Gastroesophageal sphincter (tissue), 4 donors: ENCODE measurements at regions not wholly inside any gene's neighbourhood (a gene's known extent, or its start where the extent isn't known, plus 50 kb on each side); places are given as distances from the start of the nearest gene placed in this dataset.

Experiments used
- ATAC-seq: fragments of 150-250 bp; one replicate; pipeline ENCODE4 v1.9.1; 2016; ENCODE audit warnings: mild to moderate bottlenecking, moderate library complexity
- H3K27ac ChIP-seq, 4 donors: fragments of 200-600 bp; sonication (generic) in 3 of 4; 1 replicate in 3 of 4; 2 replicates in 1 of 4; pipeline ENCODE4 v1.5.1; 2016 to 2019
- H3K27me3 ChIP-seq: fragments of 200-600 bp; sonication (generic); one replicate; pipeline ENCODE4 v1.5.1; 2019
- H3K36me3 ChIP-seq, 2 donors: fragments of 200-600 bp; sonication (generic); one replicate each; pipeline ENCODE4 v1.5.1; 2019; ENCODE audit warnings: control low read depth in 1 of 2
- H3K4me1 ChIP-seq, 3 donors: fragments of 200-600 bp; sonication (generic); 1 replicate in 2 of 3; 2 replicates in 1 of 3; pipeline ENCODE4 v1.5.1; 2016 to 2019; ENCODE audit warnings: control low read depth in 2 of 3
- H3K4me3 ChIP-seq, 2 donors: fragments of 200-600 bp; sonication (generic); one replicate each; pipeline ENCODE4 v1.5.1; 2019; ENCODE audit warnings: mild to moderate bottlenecking in 1 of 2, moderate library complexity in 1 of 2
- H3K9me3 ChIP-seq, 3 donors: fragments of 200-600 bp; sonication (generic); one replicate each; pipeline ENCODE4 v1.5.1; 2017 to 2019; ENCODE audit warnings: control low read depth in 2 of 3
- CTCF ChIP-seq, 4 experiments: fragments of 200-600 bp in 2 of 4; fragments of 450-650 bp in 2 of 4; sonication (generic) in 1 of 4; IDR thresholded peaks; one replicate each; pipeline ENCODE4 v1.5.1; 2017 to 2019; ENCODE audit warnings: antibody characterized with exemption in 4 of 4, mild to moderate bottlenecking in 2 of 4, moderate library complexity in 2 of 4
- EP300 ChIP-seq: sonication (generic); formaldehyde crosslinking; IDR thresholded peaks from one replicate; pipeline ENCODE4 v1.6.1; 2017; ENCODE audit warnings: antibody characterized with exemption, mild to moderate bottlenecking
- POLR2A ChIP-seq, 2 donors: fragments of 450-650 bp; IDR thresholded peaks; one replicate each; pipeline ENCODE4 v1.6.1; 2017; ENCODE audit warnings: antibody characterized with exemption in 2 of 2, mild to moderate bottlenecking in 2 of 2, moderate library complexity in 1 of 2
- POLR2AphosphoS5 ChIP-seq: sonication (generic); formaldehyde crosslinking; IDR thresholded peaks from one replicate; pipeline ENCODE4 v1.6.1; 2017; ENCODE audit warnings: antibody characterized with exemption
- WGBS, 2 donors: methylation state at CpG; one replicate each; pipeline ENCODE4 v1.1.5; 2018; ENCODE audit warnings: low coverage in 1 of 2; 5-methylcytosine and 5-hydroxymethylcytosine counted together

GRCh38 chr2:215737477-215737876 is 275.9 kb downstream of the MREG start:
- H3K9me3 ChIP-seq, result no peaks in the 10 kb centered on the region
- H3K27ac ChIP-seq, result no peak overlapping the region
- no peaks in the 10 kb centered on the region for H3K36me3 ChIP-seq
- no peak overlapping the region for H3K4me3 ChIP-seq
- no peaks in the 10 kb centered on the region for H3K4me1 ChIP-seq
- TF ChIP-seq CTCF (IDR thresholded peaks at IDR 0.05) (no peak), POLR2A (IDR thresholded peaks at IDR 0.05) (no peak), POLR2AphosphoS5 (no peak), EP300 (no peak)
- no peak for ATAC-seq
- no peaks in the 10 kb centered on the region for H3K27me3 ChIP-seq
- WGBS, 2 donors, result 44 to 64% methylated on average over 3 of the region's 3 CpGs

GRCh38 chr2:215736653-215737290 is 276.6 kb downstream of the MREG start:
- peak; percentile 43 for ATAC-seq
- 76 to 79% methylated on average over 4 of the region's 4 CpGs for WGBS, 2 donors
- Histone ChIP-seq H3K4me1 (no peaks in the 10 kb centered on the region), H3K9me3 (no peaks in the 10 kb centered on the region), H3K27ac (no peak overlapping the region), H3K27me3 (no peaks in the 10 kb centered on the region), H3K36me3 (no peaks in the 10 kb centered on the region), H3K4me3 (no peak overlapping the region)
- TF ChIP-seq POLR2A (IDR thresholded peaks at IDR 0.05) (no peak), EP300 (no peak), POLR2AphosphoS5 (no peak), CTCF (IDR thresholded peaks at IDR 0.05) (no peak)

GRCh38 chr2:215731108-215731658 is 282.2 kb downstream of the MREG start:
- H3K36me3 ChIP-seq, result no peaks in the 10 kb centered on the region
- H3K9me3 ChIP-seq, result no peaks in the 10 kb centered on the region
- H3K4me1 ChIP-seq, result peaks cover 0 to 7% (median 0%) of the 10 kb centered on the region in 3 donors
- no peak overlapping the region for H3K27ac ChIP-seq
- TF ChIP-seq POLR2A (IDR thresholded peaks at IDR 0.05) (no peak), POLR2AphosphoS5 (no peak), EP300 (no peak)
- 83 to 94% methylated on average over 3 to 4 of the region's 5 CpGs for WGBS, 2 donors
- H3K27me3 ChIP-seq, result no peaks in the 10 kb centered on the region
- no peak for ATAC-seq
- no peak overlapping the region for H3K4me3 ChIP-seq

- Histone ChIP-seq H3K4me1 (peaks cover 0 to 7% (median 0%) of the 10 kb centered on the region in 3 donors), H3K27me3 (no peaks in the 10 kb centered on the region), H3K27ac (no peak overlapping the region), H3K9me3 (no peaks in the 10 kb centered on the region), H3K36me3 (no peaks in the 10 kb centered on the region), H3K4me3 (no peak overlapping the region)
- 72 to 85% methylated on average over 2 to 5 of the region's 5 CpGs for WGBS, 2 donors
- no peak for ATAC-seq
- TF ChIP-seq POLR2A (IDR thresholded peaks at IDR 0.05) (no peak), CTCF (IDR thresholded peaks at IDR 0.05) (no peak), EP300 (no peak), POLR2AphosphoS5 (no peak)
Observed at GRCh38 chr2:215729985-215730620, 283.2 kb downstream of the MREG start.

- Histone ChIP-seq H3K9me3 (no peaks in the 10 kb centered on the region), H3K4me1 (peaks cover 0 to 7% (median 0%) of the 10 kb centered on the region in 3 donors), H3K27ac (peak overlapping the region in 2 of 4 donors; percentile 14 to 21), H3K4me3 (no peak overlapping the region), H3K36me3 (no peaks in the 10 kb centered on the region), H3K27me3 (no peaks in the 10 kb centered on the region)
- ATAC-seq, result peak; percentile 78
- WGBS, 2 donors, result 25 to 46% methylated on average over 1 to 2 of the region's 2 CpGs
- TF ChIP-seq EP300 (no peak), POLR2AphosphoS5 (peak; percentile 45)
Observed at GRCh38 chr2:215728504-215729065, 284.8 kb downstream of the MREG start.
